ENCODE measurements at regions not wholly inside any gene's neighbourhood (a gene's known extent, or its start where the extent isn't known, plus 50 kb on each side); places are given as distances from the start of the nearest gene placed in this dataset.
"Not testable (repeated sequence)": the region's sequence is repeated elsewhere in the genome, so short reads cannot be mapped to it uniquely, and the experiment has no call there.

DNA sequence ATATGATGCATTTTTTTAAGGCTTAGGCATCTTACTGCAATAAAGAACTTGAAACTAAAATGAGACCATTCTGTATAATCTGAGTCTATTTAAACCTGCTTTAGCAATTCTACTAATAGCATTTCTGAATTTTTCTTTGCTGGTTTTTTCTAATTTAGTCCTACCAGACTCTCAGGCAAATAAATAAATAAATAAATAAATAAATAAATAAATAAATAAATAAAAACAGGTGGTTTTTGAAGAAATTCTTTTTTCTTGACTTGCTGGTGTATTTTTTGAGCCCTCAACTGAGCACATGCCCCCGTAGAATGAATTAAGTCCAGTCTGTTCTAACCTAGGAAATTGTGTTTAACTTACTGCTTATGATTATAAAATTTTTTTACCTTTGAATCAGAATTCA lies 134.7 kb upstream of the FOXP2 start:
- no peak for DNase-seq (ENCODE audit: low spot score)

DNA sequence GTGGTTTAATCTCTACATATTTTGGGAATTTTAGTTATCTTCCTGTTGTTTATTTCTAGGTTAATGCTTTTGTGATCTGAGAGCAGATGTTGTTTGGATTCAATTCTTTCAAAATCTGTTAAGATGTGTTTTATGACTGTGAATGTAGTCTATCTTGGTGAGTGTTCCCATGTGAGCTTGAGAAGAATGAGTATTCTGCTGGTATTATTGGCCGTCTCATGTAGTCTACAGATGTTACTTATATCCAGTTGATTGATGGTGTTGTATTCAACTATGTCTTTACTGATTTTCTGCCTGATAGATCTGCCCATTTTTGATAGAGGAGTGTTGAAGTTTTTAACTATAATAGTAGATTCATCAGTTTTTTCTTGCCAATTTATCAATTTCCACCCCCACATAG lies 141.4 kb upstream of the FOXP2 start:
- no peak for DNase-seq (ENCODE audit: low spot score)

DNA sequence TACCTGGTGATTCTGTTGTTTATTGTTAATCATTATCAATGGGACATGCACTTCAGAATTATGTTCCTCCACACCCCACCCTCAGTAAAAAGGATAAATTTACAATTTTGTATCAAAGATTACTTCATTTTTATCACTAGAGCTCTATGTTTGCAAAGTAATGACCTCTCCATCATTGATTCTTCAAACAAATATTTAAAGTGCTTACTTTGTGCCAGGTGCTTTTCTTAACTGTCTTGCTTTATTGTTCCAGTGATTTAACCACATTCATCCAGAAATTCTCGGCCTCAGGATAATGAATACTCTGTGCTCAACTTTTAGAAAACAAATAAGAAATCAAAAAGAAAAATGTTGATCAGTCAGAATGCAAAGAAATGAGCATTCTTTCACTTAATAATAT lies 144.9 kb upstream of the FOXP2 start:
- DNase-seq (ENCODE audit: low spot score), result no peak

DNA sequence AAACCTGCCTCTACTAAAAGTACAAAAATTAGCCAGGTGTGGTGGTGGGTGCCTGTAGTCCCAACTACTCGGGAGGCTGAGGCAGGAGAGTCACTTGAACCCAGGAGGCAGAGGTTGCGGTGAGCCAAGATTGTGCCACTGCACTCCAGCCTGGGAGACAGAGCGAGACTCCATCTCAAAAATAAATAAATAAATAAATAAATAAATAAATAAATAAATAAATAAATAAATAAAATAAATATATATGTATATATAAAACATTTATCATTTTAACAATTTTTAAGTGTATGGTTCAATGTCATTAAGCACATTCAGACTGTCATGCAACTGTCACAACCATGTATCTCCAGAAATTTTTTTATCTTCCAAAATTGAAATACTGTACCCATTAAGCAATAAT lies 147.1 kb upstream of the FOXP2 start:
- not testable (repeated sequence) for DNase-seq (ENCODE audit: low spot score)

DNA sequence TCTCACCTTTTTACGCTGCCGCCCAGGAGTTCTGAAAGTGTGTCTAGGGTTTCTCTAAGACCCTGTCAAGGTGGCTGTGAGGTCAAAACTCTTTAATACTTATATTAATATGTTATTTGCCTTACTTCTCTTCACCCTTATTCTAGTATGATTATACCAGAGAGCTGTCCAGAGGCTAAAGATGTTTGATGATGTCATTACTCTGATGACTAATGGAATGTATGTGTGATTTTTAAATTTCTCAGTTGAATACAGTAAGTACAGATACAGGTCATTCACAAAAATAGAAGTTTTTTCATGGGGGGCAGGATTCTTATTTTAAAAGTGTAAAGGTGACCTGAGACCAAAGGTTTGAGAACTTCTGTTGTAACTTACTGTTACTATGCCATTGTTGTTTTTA lies 150.6 kb upstream of the FOXP2 start:
- DNase-seq (ENCODE audit: low spot score), result no peak

DNA sequence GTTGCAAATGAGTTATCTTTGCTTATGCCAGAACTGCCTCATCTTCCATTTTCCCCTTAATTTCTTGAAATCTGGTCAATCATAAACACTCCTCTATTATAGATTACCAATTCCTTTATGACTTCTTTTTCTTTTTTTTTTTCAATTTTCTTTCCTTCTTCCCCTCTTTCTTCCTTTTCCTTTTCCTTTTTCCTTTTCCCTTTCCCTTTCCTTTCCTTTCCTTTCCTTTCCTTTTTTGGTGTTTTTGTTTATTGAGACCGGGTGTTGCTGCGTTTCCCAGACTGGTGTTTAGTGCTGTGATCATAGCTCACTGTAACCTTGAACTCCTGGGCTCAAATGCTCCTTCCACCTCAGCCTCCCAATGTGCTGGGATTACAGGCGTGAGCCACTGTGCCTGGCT lies 151.4 kb upstream of the FOXP2 start:
- DNase-seq (ENCODE audit: low spot score), result no peak

DNA sequence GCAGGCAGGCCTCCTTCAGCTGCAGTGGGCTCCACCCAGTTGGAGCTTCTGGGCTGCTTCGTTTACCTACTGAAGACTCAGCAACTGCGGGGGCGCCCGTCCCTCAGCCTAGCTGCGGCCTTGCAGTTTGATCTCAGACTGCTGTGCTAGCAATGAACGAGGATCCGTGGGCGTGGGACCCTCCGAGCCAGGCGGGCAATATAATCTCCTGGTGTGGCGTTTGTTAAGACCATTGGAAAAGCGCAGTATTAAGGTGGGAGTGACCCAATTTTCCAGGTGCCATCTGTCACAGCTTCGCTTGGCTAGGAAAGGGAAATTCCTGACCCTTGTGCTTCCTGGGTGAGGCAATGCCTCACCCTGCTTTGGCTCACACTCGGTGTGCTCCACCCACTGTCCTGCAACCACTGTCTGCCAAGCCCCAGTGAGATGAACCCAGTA lies 159.2 kb upstream of the FOXP2 start:
- no peak for DNase-seq (ENCODE audit: low spot score)

DNA sequence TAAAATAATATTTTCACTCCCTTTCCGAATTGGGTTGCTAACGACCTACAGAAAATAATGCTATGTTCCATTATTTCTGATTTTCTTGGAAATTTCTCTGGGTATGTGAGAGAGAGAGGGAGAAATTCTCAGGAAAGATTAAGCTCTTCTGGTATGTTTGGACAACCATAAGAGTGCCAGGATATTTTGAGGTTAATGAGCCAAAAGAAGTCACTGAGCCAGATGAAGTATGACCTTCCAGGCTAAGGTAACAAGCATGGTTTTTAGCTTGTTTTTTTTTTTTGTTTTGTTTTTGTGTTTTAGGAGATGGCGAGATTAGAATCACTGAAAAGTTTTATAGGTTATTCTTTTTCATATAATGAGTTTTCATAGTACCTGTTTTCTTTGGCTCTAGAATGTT lies 171.0 kb upstream of the FOXP2 start:
- no peak for DNase-seq (ENCODE audit: low spot score)

DNA sequence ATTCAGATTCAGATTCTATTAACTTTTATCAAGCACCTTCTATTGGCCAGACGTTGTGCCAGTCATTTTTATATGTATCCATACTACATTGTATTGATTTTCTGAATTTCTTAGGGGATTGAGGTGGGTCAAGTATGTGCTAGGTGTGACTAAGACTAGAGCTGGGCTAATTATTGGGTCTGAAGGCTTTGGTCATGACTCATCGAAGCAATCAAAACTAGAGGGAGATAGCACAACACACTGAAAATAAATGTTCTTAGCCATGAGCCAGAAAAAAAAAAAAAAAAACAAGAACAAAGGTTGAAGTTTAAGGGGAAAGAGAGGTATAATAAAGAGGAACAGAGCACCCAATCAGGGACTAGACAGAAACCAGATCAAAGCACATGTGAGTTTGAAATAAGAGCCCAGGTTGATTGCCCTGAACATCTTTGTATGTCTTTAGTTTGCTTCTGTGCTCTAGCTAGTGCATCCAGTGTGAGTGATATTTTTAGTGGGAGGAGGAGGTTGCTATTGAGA lies 171.6 kb upstream of the FOXP2 start:
- no peak for DNase-seq (ENCODE audit: low spot score)

DNA sequence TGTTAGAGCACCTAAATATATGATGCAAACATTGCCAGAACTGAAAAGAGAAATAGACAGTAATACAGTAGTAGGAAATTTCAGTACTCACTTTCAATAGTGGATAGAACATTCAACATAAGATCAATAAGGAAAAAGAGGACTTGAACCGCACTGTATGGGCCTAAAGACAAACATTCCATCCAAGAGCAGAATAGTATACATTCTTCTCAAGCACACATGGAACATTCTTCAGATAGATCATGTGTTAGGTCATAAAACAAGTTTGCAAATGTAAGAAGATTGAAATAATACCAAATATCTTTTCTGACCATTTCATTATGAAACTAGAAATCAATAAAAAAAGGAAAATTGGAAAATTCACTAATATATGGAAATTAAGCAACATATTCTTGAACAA lies 185.4 kb upstream of the FOXP2 start:
- no peak for DNase-seq (ENCODE audit: low spot score)

DNA sequence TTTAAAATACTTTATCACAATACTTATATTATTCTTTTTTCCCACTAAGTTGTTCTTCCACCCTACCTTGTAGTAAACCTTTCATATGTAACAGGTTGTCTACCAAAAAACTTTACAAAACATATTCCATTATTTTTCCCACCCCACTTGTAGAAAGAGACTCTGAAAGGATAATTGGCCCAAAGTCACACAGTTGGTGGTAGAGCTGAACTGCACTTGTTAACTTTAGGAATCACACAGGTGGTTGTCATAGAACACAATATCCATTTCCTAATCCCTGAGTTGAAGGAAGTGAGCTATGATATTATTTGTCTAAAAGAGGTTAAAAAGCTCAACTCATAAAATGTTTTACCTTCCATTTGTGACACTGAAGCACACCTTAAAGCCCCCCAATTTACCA lies 188.8 kb upstream of the FOXP2 start:
- no peak for DNase-seq (ENCODE audit: low spot score)

DNA sequence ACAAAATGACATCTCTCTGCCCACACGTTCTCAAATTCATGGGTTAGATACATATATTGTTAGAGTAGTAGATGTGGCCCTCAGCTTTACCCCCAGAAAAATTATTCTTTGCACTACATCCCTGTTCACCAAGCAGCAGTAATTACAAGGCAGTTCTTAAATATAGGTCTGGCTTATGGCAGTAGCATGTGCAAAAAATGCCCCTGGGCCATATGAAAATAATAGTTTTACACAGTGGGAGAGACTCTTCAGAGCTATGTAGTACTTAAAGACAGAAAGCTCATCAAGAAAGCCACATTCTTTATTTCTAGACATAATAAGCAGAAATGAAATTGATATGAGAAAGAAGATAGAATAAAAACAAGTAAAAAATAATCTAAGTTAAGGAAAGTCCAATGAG lies 196.3 kb upstream of the FOXP2 start:
- DNase-seq (ENCODE audit: low spot score), result no peak

DNA sequence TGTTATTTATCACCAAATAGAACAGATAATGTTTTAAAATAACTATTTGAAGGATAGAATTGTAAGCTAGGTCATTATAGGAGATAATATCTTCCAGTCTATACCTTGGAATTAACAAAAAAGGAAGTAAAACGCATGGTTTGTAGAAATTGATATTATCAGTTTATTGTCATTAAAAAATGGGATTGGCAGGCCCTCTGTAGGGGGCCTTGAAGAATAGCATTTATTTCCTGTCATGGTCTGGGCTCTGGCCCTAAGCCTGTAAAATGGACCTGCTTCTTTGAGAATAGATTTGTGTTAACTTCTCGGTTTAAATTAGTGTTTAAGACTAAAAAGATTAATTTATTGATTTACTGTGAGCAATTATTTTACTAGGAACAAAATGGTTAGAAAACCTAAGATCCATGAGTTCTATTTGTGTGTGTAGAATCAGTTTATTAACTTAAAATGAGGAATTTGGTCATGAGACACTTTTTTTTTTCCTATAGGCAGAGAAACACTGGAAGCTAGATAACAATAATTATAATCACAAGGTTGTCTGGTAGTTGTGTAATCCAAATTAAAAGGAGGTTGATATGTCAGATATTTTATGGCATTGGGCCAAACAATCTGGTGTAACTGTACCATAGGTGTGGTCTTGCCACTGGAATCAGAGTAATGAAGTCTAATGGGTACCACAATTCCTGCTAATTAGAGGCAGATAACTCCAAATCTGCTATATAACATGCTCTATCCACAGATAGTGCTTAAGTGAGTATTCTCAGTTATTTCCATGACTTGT lies 197.4 kb upstream of the FOXP2 start:
- no peak for DNase-seq (ENCODE audit: low spot score)

DNA sequence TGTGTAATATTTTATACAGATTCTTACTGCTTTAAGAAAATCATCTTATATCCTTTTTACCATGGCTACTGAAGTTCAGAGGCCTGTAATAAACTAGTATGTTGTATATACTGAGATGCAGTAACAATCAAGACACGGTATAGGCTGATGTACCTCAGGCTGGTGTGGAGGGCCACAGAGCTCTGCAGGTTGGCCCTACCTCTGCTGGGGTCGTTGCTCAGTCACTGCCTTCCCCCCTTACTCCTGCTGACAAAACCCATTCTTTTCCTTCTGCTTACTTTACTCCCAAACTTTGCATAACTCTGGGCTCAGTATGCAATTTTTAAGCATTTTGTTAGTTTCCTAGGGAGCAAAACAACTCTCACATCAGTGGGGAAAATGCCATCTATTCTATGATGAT lies 200.1 kb upstream of the FOXP2 start:
- DNase-seq (ENCODE audit: low spot score), result no peak

DNA sequence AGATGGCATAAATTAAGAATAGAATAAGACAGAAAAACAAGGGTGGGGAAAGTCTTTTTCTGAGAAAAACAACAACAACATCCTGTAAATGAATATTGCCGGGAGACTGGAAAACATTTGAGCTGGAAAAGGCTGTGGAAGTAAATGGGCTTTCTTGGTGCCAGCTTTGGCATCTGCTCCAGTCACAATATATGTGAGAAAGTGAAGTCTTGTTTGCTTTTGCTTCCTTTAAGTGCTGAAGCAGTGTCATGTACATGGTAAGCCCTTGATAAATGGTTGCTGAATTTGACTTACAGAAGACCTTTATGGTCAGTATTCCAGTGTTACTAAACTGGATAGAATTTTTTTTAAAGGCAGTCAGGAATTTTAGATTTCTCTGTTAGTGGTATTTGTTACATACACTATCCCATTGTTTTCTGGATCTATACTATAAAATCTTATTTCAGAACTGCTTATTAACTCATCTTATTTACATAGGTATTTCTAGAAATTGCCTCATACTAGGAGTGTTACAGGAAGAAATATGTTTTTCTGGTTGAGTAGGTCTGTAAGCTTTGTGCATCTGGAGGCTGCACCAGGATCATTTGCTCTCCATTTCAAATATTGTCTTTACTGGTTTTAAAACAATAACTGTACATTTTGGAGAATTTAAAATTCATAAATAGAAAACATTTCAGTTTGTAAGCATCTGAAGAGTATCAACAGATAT lies 201.7 kb upstream of the FOXP2 start:
- no peak for DNase-seq (ENCODE audit: low spot score)

DNA sequence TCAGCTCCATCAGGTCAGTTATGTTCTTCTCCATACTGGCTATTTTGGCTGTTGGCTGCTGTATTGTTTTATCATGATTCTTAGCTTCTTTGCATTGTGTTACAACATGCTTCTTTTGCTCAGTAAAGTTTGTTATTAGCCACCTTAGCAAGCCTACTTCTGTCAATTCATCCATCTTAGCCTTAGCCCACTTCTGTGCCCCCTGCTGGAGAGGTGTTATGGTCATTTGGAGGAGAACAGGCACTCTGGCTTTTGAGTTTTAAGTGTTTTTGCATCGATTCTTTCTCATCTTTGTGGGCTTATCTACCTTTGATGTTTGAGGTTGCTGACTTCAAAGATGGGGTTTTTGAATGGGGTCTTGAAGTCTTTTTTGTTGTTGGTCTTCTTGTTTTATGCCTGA lies 204.6 kb upstream of the FOXP2 start:
- no peak for DNase-seq (ENCODE audit: low spot score)

DNA sequence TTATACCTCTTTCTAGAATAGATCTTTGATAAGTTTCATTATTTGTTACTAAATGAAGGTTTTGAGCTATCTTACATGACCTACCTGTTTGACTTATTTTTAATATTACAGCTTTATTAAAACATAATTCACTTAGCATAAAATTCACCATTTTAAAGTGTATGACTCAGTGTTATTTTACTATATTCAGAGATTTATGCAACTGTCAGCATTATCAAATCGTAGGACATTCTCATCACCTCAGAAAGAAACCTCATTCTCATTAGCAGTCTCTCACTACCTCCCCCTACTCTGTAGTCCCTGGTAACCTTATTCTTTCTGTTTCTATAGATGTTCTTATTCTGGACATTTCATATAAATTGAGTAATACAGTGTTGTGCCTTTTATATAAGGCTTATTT lies 207.9 kb upstream of the FOXP2 start:
- no peak for DNase-seq (ENCODE audit: low spot score)

DNA sequence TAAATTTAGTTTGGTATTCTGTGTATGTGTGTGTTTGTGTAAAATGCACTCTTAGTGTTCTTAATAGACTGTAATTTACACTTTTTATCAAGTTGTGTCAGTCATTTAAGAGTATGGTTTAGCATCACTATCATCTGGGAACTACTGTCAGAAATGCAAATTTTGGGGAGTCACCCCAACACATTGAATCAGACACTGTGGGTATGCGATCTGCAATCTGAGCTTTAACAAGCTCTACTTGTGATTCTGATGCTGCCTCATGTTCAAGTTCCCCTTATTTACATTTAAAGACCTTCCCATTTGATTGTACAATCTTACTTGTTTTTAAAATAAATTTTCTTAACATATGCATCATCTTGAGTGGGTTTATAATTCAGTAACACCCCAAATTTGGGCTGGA lies 218.1 kb upstream of the FOXP2 start:
- DNase-seq (ENCODE audit: low spot score), result no peak

DNA sequence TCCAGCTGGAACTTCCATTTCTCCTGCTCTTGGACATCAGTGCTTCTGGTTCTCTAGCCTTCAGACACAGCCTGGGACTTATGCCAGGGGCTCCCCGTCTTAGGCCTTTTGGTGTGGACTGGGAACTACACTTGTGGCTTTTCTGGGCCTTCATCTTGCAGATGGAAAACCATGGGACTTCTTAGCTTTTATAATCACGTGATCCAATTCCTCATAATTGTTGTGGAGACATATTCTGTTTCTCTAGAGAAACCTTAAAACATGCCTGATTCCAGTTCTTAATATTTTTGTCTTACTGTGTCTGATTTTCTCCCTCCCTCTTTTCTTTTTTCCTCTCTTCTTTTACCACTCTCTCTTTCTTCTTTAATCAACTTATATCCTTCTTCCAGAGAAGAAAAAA lies 224.2 kb upstream of the FOXP2 start:
- DNase-seq (ENCODE audit: low spot score), result no peak

DNA sequence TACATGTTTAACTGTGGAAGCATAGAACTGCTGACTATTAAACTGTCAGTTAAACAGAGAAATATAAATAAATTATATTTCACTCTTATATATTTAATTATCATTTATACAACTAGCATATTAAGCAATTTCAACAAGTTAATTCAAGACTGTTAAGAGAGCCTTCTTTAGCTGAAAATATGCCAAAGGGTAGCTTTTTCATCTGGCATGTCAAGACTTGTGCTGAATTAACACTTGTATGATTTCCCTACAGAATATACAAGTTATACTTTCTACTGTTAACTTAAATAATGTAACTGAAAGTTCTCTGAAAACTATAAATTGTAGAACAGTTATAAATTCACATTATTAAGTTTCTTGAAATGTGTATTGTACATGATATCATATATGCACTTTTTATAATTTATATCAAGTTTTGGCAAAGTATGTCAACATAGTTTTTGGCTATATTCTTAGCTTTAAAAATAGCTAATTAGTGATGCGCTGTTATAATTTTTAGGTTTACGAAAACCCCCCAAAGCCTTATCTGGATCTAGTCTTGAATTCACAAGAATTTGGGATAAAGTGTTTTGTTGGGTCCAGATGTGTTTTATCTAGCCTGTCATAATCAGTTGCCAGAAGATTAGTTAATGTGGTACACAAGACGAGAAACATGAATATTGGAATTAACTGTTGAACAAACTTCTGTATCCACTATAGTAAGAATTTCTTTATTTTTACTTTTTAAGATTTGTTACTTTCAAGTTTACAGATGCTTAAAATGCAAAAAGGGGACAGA lies 231.1 kb upstream of the FOXP2 start:
- DNase-seq (ENCODE audit: low spot score), result no peak

DNA sequence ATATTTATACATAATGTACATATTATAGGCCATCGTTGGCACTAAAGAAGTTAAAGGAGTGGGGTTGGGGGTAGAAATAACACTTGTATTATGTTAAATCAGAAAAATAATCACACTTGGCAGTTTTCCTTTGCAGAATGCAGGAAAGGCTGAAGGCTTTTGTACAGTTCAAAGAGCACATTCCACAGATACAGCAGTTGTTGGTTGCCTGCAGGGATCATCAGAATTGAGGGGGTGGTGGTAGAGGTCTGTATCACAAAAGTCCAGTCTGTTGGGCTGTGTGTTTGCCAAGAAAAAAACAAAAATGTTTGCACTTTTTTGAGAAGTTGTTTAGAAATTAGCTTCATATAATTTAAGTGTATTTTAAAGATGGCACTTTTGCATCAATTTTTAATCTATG lies 231.8 kb upstream of the FOXP2 start:
- DNase-seq (ENCODE audit: low spot score), result no peak

DNA sequence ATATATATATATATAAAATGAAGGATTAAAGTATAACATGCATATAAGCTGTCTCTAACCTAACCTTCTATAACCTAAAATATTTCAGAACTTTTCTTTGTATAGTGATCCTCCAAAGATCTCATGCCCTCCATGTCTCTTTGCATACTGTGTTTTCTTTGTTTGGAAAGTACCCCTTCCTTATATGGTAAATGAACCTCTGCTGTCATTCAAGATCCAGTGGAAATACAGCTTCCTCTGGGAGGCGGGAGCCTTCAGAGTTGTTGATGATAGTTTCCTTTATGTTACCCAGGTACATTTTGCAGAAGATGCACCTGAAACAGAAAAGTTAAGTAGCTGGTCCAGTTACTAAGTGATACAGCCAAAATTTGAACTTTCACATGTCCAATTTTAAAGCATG lies 233.3 kb upstream of the FOXP2 start:
- DNase-seq (ENCODE audit: low spot score), result no peak
